ENCODE measurements at regions not wholly inside any gene's neighbourhood (a gene's known extent, or its start where the extent isn't known, plus 50 kb on each side); places are given as distances from the start of the nearest gene placed in this dataset.

- Histone ChIP-seq H3K27ac (no peak overlapping the region), H3K4me1 (no peaks in the 10 kb centered on the region), H3K9me3 (peaks cover 2% of the 10 kb centered on the region), H3K27me3 (no peaks in the 10 kb centered on the region), H3K4me3 (no peak overlapping the region), H3K36me3 (no peaks in the 10 kb centered on the region)
- TF ChIP-seq POLR2AphosphoS5 (IDR thresholded peaks at IDR 0.05) = no peak
- TF ChIP-seq CTCF (IDR thresholded peaks at IDR 0.05) = no peak
- no peak for TF ChIP-seq POLR2A (IDR thresholded peaks at IDR 0.05)
- no peak for TF ChIP-seq EP300 (IDR thresholded peaks at IDR 0.05)
- WGBS = 72% methylated on average over 6 of the region's 6 CpGs
- DNase-seq (ENCODE audit: low spot score in 2 of 2) = no peak
These were observed 230.9 kb downstream of the CHRM3 start for GRCh38 chr1:239617259-239617658.

DNA sequence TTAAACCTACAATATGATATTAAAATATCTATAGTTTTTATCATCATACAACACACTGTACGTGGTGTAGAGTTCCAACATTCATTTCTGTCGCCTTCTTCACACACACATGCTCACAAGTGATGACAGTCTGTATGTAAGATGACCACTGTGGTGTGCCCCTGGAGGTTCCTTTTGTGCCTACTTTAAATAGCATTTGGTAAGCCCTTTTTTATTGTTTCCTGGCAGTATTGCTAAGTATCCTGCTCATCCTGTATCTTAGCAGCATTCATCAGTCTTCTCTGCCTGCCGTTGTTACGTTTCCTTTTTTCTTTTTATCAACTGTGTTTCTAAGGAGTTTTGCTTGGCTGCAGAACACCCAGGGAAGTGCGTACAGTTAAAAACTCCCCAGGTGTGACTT is 231.4 kb downstream of the CHRM3 start:
- Histone ChIP-seq H3K4me1 (no peaks in the 10 kb centered on the region), H3K9me3 (peaks cover 4% of the 10 kb centered on the region), H3K27ac (no peak overlapping the region), H3K4me3 (no peak overlapping the region), H3K36me3 (no peaks in the 10 kb centered on the region), H3K27me3 (no peaks in the 10 kb centered on the region)
- 59% methylated on average over 5 of the region's 5 CpGs for WGBS
- TF ChIP-seq CTCF (IDR thresholded peaks at IDR 0.05) = no peak
- no peak for TF ChIP-seq EP300 (IDR thresholded peaks at IDR 0.05)
- no peak for TF ChIP-seq POLR2A (IDR thresholded peaks at IDR 0.05)
- no peak for TF ChIP-seq POLR2AphosphoS5 (IDR thresholded peaks at IDR 0.05)
- no peak for DNase-seq (ENCODE audit: low spot score in 2 of 2)

GRCh38 chr1:239619190-239619589 is 232.8 kb downstream of the CHRM3 start:
- H3K27ac ChIP-seq = no peak overlapping the region
- no peaks in the 10 kb centered on the region for H3K4me1 ChIP-seq
- DNase-seq (ENCODE audit: low spot score in 2 of 2) = no peak
- H3K27me3 ChIP-seq = no peaks in the 10 kb centered on the region
- TF ChIP-seq CTCF (IDR thresholded peaks at IDR 0.05) (no peak), EP300 (IDR thresholded peaks at IDR 0.05) (no peak), POLR2AphosphoS5 (IDR thresholded peaks at IDR 0.05) (no peak), POLR2A (IDR thresholded peaks at IDR 0.05) (no peak)
- H3K9me3 ChIP-seq = peaks cover 4% of the 10 kb centered on the region
- 95% methylated on average over 3 of the region's 3 CpGs for WGBS
- no peak overlapping the region for H3K4me3 ChIP-seq
- H3K36me3 ChIP-seq = no peaks in the 10 kb centered on the region

- TF ChIP-seq POLR2A (IDR thresholded peaks at IDR 0.05) = no peak
- TF ChIP-seq POLR2AphosphoS5 (IDR thresholded peaks at IDR 0.05) = no peak
- TF ChIP-seq EP300 (IDR thresholded peaks at IDR 0.05) = no peak
- TF ChIP-seq CTCF (IDR thresholded peaks at IDR 0.05) = no peak
- Histone ChIP-seq H3K4me1 (no peaks in the 10 kb centered on the region), H3K4me3 (no peak overlapping the region), H3K9me3 (no peaks in the 10 kb centered on the region), H3K27ac (no peak overlapping the region), H3K36me3 (no peaks in the 10 kb centered on the region), H3K27me3 (no peaks in the 10 kb centered on the region)
- WGBS = 80% methylated on average over 3 of the region's 3 CpGs
- DNase-seq (ENCODE audit: low spot score in 2 of 2) = no peak
These were observed 244.4 kb downstream of the CHRM3 start for GRCh38 chr1:239630767-239631166.

DNA sequence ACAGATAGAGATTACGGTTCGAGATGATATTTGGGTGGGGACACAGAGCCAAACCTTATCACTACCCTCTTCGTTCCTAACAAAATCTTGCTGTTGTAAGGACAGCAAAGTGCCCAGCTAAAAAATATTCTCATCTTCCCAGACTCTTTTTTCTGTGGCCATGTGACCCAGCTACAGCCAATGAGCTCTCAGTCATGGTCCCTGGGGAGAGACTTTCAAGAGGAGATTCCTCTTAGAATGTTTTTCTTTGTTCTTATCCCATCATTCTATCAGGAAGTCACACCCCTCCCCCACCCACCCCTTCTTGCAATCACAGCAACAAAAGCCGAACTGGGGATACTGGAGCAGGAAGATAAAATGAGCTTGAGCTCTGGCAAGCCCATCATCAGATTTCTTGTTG is 247.1 kb downstream of the CHRM3 start:
- Histone ChIP-seq H3K4me3 (no peak overlapping the region), H3K9me3 (no peaks in the 10 kb centered on the region), H3K27me3 (no peaks in the 10 kb centered on the region), H3K27ac (no peak overlapping the region), H3K4me1 (no peaks in the 10 kb centered on the region), H3K36me3 (no peaks in the 10 kb centered on the region)
- 84% methylated on average over 4 of the region's 4 CpGs for WGBS
- TF ChIP-seq POLR2AphosphoS5 (IDR thresholded peaks at IDR 0.05) (no peak), EP300 (IDR thresholded peaks at IDR 0.05) (no peak), POLR2A (IDR thresholded peaks at IDR 0.05) (no peak), CTCF (IDR thresholded peaks at IDR 0.05) (no peak)
- DNase-seq (ENCODE audit: low spot score in 2 of 2) = no peak

Measured in suprapubic skin (tissue), 4 donors.